Posterior vena cava (tissue), 2 donors: ENCODE measurements at regions not wholly inside any gene's neighbourhood (a gene's known extent, or its start where the extent isn't known, plus 50 kb on each side); places are given as distances from the start of the nearest gene placed in this dataset.
"Not testable (repeated sequence)": the region's sequence is repeated elsewhere in the genome, so short reads cannot be mapped to it uniquely, and the experiment has no call there.

Experiments
- DNase-seq: peaks from one replicate; pipeline ENCODE4 v3.0.0-alpha.2; 2020; ENCODE audit warnings: low spot score
- intact Hi-C, 2 donors: fragments of 100-400 bp; cut with DNase I; formaldehyde crosslinking; loops; one replicate each; pipeline versions ENCODE4 v1.14.1 to v1.14.2; 2022 to 2023
- donor health status: DM: yes; HTN: yes; CAD: no.
- donor health status: DM: yes; HTN: yes; CAD: no.

DNA sequence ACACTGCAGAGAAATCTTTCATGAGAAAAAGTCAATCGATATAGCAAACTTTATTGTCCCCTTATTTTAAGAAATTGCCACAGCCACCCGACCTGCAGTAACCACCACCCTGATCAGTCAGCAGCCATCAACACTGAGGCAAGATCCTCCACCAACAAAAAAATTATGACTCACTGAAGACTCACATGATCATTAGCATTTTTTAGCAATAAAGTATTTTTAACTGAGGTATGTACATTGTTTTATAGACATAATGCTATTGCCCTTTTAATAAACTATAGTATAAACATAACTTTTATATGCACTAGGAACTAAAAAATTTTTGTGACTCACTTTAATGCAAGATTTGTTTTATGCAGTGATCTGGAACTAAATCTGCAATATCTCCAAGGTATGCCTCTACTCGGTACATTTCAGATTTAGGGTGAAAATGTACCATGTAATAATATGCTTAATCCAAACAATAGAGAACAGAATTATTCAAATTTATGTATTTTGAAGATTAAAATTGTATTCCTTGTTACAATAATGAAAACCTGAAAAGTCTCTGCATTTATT lies 79.2 kb upstream of the CEP126 start:
- DNase-seq, result no peak
- intact Hi-C loops, result no loop called here

DNA sequence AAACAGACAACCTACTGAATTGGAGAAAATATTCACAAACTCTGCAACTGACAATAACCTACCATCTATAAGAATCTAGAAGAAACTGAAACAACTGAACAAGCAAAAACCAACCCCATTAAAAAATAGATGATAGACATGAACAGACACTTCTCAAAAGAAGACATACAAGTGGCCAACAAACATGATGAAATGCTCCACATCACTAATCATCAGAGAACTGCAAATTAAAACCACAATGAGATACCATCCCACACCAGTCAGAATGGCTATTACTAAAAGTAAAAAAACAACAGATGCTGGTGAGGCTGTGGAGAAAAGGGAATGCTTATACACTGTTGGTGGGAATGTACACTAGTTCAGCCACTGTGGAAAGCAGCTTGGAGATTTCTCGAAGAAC lies 84.3 kb upstream of the CEP126 start:
- intact Hi-C loops, DNase-seq: not testable (repeated sequence)

DNA sequence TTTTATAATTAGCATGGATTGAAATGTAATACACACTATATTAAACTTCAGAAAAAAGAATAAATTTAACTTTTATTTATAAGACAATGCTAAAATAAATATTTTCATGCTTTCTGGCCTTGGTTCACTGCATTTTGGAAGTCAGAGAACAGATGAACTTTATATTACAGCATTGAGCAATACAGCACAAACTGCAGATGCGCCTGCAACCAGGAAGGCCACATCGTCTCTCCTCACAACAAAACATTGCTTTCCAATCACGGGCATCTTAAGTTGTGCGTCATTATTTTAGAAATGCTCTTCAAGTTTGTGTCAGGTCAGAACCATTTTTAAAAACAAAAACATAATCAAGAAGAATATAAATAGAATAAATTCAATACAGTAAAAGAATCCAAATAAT lies 89.3 kb upstream of the CEP126 start:
- no peak for DNase-seq
- intact Hi-C loops, result no loop called here

DNA sequence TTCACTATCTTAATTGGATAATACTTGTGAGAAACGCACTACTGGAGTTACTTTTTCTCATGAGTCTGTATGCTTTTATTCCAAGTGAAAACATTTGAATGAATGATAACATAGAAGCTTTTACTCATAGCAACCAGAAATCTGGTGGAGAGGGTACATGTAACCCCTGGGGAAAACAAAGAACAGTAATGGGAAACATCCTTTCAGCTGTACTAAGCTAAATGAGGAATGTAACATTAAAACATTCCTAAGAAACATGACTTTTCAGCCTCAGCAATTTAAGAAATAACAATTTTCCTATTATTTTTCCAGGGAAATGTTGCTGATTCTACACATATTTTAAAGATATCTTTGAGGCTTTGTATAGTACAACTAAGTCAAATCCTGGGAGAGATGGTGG lies 97.2 kb upstream of the CEP126 start:
- DNase-seq, result no peak
- intact Hi-C loops, result no loop called here

DNA sequence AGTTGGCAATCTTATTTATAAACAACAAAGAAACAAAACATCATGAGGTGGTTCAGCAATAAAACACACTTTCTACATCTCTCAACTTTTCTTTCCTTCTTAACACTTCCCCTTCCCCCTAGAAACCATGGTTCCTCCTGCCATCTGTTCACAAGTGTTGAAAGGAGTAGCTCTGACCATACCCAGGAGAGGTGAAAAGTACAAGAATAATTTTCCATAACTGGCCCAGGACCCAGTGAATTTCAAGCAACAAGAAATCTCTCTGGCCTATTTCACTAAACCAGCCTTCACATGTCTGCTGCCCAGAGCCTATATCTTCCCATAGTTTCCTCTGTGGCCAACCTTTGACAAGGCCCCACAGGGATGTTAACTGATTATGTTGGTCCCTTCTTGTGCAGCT lies 98.2 kb upstream of the CEP126 start:
- intact Hi-C loops, result no loop called here
- DNase-seq, result no peak

DNA sequence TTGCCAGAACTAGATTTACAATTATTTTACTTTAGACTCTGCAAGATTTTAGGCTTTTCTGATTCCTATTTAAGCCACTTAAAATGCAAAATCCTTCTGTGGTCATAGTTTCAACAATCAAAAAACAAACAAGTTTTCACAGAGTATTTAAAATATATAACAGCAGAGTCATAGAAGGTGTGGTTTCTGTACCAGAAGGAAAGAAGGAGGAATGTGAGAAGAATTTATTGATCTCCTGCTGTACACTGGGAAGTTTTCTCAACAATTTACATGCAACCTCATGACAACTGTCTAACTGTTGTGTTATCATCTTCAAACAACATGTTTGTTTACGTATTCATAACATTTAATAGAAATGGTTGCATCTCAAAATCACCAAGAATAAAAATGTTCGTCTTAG lies 102.3 kb upstream of the CEP126 start:
- DNase-seq, result no peak
- intact Hi-C loops, result no loop called here

DNA sequence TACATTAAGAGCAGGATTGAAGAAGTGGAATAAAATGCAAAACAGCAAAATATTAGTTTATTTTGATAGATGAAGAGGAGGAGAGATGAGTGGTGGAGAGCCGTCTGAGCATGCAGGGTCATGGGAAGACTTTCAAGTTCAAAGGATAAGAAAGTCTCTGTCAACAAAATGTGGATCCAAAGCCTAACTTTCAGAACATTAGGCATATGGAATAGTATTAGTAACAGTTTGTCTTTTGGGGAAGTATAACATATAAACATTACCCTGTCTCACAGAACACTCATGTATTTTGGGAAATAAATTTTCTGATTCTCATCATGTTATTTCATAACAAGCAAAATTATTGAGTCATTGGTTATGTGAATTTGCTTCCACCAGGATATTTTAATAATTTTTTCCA lies 104.3 kb upstream of the CEP126 start:
- intact Hi-C loops, result no loop called here
- no peak for DNase-seq

DNA sequence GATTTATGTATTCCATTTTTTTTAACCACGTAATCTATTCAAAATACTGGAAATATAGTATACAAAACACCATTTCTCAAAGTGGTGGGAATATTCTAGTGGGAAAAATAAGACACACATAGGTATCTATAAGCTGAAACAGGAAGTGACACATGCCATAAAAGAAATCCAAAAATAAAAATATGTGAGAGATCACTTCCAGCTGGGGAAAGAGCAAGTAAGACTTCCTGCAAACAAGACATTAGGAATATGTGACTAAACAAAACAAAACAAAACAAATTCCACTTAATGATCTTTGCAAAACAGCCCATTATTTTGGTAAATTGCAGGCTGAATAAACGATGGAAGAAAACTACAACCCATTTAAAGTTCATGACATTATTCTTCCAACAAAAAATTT lies 107.3 kb upstream of the CEP126 start:
- no peak for DNase-seq
- intact Hi-C loops, result no loop called here

DNA sequence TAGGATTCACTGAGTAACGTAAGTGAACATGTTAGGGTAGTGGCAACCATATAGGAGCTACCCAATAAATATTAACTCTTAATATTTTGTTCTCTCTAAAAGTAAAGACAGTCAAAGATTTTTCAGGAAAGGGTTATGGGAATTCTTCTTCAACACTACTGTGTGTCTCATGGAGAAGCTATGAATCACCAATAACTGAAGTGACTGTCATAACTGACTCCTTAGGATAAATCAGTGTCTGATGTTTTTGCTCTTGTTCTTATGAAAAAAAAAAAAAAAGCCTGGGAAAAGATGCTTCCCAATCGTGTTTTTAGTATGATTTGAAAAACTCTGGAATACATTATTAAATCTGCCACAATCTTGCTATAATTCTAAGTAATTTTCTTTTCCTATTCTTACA lies 111.2 kb upstream of the CEP126 start:
- DNase-seq, result no peak
- intact Hi-C loops, result no loop called here

DNA sequence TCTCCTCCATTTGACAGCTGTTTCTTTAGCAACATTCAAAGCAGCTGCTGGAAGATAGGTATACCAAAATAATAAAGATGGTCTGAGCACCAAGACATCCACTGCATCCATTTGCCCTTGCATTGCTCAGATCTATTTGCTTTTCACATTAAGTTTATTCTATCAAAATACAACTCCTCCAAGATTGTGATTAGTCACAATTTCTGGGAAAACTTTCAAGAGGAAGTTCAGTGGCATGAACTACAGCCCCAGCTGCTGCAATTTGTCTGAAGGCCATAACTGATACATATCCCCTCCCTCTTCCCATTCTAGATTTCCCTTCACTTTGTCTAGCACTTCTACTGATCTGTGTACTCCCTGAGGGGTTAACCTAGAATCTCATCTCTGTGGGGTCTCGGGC lies 117.5 kb upstream of the CEP126 start:
- intact Hi-C loops, result no loop called here
- DNase-seq, result no peak

DNA sequence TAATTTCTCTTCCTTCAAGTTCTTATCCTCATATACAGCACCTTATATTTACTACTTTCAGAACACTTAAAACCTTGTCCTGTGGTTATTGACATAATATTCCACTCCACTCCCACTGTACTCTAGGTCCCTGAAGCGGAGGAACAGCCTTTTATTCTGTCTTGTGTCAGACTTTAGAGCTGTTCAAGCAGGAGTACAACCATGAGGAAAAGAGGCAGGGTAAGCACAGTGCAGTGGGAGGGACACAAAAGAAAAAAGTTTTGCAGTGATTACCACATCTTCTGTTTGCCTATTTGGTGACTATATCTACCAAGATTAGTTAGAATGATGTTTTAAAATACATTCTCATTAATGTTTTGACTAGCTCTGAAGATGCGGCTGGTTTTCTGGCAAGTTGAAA lies 122.0 kb upstream of the CEP126 start:
- no peak for DNase-seq
- intact Hi-C loops, result loop anchor here in 1 of 2 donors (5.0 kb wide), 1 partner anchor 491 kb away; no protein-coding TSS in a partner anchor

DNA sequence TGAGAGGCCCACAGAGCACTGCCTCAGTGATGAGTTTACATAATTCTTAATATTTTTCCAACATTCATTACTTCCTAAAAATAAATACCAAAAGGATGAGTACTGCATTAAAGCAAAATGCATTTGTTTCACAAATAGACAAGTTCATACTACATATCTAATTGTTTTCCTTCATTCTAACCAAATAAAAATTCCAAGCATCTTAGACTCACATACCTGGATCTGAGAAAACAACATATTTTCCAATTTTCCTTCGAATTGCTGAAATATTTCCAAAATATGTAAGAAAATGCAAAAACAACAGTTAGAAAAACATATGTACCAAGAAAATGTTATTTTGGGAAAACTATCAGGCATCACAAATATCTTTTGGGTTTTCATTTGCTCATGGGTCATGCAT lies 127.9 kb upstream of the CEP126 start:
- intact Hi-C loops, result no loop called here
- DNase-seq, result no peak

DNA sequence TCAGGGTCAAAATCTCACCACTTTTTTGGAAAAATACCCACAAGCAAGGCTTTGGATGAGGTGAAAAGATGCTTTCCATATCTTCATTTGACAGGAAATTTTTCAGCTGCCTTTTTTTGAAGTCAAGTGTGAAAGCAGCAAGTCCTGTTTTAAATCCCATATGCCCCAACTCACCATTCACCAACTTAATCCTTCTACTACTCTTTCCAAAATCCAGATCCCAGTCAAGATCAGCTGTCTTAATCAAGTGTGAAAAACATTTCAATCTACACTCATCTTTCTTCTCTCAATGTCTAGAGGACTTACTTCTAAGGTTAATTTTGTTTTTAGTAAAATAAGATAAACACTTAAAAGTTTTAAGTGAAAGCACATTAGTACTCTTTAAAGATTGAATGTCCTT lies 128.4 kb upstream of the CEP126 start:
- intact Hi-C loops, result no loop called here

DNA sequence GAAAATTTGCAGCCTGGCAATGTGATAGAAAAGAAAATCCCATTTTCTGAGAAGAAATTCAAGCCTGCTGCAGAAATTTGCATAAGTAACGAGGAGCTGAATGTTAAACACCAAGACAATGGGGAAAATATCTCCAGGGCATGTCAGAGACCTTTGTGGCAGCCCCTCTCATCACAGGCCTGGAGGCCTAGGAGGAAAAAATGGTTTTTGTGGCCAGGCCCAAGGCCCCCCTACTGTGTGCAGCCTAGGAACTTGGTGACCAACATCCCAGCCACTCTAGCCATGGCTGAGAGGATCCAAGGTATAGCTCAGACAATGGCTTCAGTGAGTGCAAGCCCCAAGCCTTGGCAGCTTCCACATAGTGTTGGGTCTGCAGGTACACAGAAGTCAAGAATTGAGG lies 135.6 kb upstream of the CEP126 start:
- DNase-seq, intact Hi-C loops: not testable (repeated sequence)

More for the DNA sequence above, 128.4 kb upstream of the CEP126 start:
- DNase-seq, result no peak

DNA sequence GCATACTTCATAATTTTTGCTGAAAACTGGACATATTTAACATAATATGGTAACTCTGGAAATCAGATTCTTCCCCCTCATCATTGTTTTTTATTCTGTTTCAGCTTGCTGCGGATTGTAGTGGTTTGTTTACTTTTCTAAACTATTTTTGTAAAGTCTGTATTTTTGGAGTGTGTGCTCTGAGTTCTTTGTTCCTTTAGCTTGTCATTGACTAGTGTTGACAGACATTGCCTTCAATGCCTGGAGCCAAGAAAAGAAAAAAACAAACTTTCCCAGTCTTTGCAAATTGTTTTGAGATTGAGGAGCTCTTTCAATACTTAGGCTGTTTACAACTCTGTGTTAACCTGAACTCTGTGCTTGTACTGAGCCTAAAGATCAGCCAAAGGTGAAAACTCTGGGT lies 137.3 kb upstream of the CEP126 start:
- intact Hi-C loops, result no loop called here
- DNase-seq, result no peak

DNA sequence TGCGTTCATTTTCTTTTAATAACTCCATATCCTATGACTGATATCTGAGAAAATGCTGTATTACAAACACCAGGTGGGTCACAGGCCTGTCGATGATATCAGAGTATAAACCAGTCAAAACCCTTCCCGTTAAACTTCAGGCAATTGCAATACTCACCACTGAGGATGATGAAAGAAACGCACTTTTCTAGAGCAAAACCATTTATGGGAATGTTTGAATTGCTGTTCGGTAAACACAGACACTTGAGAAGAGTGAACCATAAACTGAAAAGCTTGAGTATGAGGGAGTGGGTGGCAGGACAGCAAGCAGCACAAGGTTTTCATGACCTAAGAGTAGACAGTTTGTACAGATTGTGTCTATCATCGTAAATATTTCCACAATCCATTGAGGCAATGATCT lies 139.8 kb upstream of the CEP126 start:
- intact Hi-C loops, result no loop called here
- DNase-seq, result no peak

DNA sequence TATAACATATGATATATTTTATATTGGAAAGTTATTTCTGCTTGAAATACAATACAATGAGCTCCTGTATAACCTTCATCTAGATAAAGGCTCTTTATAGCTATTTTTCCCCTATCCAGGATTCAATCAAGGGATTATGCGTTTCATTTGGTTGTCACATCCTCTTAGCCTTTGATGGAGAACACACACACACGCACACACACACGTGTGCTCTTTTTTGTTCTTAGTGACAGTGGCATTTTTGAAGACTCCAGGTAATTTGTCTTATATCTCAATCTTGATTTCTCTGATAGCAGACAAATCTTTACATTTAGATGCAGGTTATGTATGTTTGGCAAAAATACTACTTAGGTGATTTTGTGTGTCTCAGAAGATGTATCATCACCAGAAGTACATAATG lies 144.2 kb upstream of the CEP126 start:
- no peak for DNase-seq
- intact Hi-C loops, result loop anchor here in 1 of 2 donors (1.0 kb wide), 1 partner anchor 18 kb away; no protein-coding TSS in a partner anchor

DNA sequence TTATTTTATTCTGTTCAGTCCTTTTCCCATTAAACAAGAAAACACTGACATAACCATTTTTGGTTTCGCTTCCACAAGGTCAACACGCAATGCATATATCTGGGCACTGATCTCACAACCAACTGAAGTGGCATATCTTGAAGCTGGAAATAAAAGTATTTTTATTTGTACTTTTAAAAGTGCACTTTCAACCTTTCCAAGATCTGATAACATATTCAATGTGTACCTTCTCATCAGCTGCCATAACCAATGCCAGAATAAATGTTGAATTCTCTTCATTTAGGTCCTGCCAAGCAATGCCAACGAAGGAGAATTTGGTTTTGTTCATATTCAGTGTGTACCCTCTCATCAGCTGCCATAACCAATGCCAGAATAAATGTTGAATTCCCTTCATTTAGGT lies 148.9 kb upstream of the CEP126 start:
- intact Hi-C loops, result no loop called here
- DNase-seq, result no peak

DNA sequence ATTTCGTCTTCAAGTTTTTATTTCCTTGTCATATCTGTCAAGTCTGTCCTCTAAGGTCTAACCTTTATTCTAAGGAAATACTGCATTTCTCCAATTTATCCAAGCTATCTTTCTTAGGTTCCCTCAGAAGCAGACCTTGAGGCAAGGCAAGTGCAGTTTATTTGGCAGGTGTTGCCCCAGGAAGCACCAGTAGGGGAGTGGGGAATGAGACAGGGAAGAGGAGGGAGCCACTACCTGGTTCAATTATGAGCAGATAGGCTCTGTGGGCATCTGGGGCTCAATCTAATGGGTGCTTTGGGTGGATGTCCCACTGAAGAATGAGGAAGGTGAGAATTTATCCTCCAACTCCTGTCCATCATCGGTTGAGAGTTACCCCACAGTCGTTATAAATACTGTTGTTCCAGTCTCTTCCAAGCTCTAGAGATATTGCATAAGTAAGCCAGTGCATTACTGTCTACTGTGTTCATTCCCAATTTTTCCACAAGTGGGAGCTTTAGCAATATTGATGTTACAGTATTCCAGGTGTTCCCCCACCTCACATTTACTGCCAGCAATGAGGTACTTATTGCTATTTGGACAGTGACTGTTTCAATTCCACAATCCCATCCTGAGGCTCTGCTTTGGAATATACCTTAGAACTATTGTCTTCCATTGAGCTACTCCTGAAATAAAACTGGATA lies 154.9 kb upstream of the CEP126 start:
- no peak for DNase-seq

DNA sequence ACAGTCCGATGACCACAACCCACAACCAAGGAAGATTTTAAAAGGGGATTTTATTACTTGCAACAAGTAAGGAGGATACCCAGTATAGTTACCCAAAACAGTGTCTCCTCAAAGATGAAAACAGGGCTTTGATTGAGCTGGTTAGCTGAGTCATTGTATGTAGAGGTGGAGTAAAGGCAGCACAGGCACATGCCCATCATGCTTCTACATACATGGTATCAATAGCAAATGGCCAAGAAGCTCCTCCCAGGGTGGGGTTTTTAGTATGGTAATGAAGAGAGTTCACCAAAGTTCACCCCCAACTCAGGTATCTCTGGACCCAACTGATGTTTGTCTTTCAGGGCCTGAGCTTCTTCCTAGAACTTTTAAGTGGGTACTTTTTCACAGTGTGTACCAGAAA lies 157.1 kb upstream of the CEP126 start:
- no peak for DNase-seq
- intact Hi-C loops, result loop anchor here in 1 of 2 donors (5.0 kb wide), 1 partner anchor 1415 kb away; no protein-coding TSS in a partner anchor

More for the DNA sequence above, 154.9 kb upstream of the CEP126 start:
- intact Hi-C loops, result loop anchor here in 1 of 2 donors (5.0 kb wide), 1 partner anchor 1418 kb away; no protein-coding TSS in a partner anchor

DNA sequence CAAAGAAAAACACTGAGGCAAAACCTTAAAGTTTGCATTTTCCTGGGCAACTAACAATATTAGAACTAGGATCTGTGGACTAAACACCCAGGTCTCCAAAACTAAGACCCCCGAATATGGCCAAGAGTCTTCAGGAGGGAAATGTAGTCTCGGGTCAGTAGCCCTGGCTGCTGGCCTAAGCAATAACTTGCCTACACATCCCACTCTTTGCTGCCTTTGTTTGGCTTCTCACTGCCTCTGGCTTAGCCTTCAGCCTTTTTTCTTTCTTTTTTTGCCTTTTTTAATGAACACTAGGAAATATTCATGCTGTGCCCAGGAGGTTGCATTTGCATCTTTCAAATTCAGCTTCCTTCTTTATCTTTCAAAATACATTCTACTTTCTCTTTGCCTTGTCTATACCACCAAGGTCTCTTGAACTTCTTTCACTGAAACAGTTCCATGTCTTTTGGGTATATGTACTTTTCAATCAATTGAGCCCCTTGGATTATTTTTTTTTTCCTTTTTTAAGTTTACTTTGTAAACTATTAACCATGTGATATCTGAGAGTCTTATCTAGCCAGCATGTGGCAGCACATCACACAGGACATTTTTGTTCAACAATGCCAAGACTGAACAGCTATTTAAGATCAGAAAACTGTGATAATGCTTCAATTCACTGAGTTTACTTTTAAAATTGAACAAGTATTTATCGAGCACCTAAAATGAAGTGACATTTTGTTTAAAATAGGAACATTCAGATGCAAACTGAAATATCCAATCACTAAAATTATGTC lies 165.0 kb upstream of the TRPC6 start:
- intact Hi-C loops, result no loop called here
- no peak for DNase-seq
